ENCODE measurements at regions not wholly inside any gene's neighbourhood (a gene's known extent, or its start where the extent isn't known, plus 50 kb on each side); places are given as distances from the start of the nearest gene placed in this dataset.

DNA sequence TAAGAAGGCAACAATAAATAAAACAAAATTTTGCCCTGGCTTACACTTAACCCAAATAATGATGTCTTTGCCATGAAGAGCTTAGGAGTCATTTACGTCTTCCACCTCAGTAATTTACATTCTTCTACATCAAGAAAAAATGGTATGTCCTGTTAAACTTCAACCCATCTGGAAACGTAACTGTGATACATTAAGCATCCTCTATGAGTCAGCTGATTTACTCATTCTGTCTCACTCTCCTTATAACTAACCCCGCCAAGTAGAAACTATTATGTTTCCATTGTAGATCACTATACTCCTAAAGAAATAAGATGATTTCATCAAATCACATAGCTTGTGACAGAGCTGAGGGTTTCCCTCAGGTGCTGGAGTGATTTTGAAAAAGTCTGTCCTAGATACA lies 330.7 kb downstream of the CDC14C start:
- DNase-seq: no peak

DNA sequence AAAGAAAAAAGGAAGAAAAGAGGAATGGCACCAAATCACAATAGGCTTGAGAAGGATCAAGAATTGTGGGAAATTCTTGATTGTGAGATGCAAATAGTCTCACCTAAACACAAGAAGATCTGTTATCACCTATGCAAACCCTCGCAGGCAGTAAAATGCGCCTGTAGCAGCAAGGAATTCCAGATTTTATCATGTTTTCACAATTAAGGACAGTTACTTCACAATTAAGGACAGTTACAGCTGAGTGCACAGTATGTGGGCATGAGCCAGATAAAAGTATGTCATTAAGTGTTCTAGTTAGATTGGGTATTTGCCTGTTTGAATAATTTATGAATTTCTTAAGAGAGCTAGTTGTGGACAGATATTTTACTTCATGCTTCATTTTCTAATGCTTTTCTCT lies 336.2 kb downstream of the CDC14C start:
- DNase-seq: no peak

DNA sequence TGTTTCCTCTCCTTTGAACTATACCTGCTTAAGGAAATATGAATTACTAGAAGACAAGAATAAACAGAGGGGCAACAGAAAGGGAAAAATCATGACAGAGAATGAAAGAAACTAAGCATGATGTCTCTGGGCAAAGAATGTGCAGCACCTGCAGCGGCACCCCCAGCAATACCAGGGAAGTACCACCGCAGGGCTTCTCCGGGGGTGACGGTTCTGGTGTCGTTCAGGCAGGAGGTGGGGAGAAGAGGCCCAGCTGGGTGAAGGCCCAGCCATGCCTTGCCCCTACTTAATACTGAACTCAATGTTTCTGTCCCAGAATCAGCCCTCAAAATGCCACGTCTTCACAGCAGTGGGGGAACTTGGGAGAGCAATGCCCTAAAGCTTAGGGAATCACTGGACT lies 337.6 kb downstream of the CDC14C start:
- no peak for DNase-seq

DNA sequence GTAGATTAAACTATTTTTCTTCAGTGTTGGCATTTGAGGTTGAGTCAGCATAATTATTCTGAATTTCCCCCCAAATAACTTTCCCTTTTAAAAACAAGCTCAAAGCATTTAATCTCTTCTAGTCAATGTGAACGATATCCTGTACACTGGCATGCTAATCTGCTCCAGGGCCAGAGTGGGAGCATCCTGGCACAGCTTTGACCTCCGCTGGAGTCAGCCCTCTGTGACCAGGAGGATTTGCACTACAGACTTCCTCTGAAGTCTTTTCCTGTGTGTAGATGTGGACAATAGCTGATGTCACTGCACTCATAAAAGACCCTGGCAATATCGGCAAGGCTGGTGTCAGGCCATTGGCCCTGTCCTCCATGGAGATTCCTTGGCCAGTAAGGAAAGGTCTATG lies 340.2 kb downstream of the CDC14C start:
- no peak for DNase-seq

DNA sequence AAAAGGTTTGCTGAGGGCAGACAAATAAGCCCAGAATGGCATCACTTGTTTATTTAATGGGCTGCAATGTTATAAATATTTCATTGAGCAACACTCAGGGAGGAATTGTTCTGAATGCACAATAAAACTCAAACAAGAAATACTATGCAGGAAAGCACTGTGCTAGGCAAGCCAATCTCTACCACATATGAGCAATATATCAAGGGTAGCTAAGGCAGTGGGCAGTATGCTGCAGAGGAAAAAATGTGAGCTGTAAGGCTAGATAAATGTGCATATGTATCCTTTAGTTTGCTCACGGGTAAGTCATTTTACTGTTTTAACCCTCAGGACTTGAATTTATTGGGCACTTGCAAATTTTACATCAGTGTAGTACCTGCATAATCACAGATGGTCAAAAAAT lies 349.6 kb downstream of the CDC14C start:
- DNase-seq: no peak

DNA sequence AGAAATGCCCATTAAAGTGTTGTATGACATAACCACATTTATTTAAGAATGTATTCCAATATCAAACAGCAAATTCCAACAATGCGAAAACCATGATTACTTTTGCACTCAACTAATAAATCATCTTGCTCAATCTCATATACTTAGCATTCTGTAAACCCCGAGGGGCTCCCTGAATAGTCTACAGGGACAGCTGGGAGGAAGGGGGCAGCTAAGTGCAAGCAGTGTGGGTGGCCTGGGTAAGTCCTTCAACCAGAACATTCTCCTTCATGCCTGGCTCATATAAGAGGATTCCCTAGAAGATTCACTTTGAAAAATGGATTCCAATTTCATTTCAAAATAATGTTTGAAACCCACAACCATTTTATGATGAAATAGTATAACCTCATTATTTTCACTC lies 355.5 kb downstream of the CDC14C start:
- DNase-seq: no peak

DNA sequence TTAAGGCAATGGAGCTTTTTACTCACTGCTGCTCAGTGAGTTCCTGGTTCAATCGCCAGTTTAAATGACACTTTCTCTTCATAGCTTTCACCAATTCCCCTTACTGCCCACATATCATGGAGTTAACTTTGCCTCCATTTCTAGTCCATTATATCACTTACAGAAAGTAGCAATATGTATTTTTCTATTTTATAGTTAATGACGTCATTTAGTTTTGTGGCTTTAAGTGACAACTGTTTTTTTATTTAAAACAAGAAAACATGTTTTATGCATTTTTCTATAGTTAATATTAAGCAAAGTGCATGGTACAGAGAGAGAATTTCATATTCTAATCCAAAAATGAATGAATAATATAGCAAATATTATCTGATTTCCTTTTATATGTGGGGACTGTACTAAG lies 363.3 kb downstream of the CDC14C start:
- no peak for DNase-seq

DNA sequence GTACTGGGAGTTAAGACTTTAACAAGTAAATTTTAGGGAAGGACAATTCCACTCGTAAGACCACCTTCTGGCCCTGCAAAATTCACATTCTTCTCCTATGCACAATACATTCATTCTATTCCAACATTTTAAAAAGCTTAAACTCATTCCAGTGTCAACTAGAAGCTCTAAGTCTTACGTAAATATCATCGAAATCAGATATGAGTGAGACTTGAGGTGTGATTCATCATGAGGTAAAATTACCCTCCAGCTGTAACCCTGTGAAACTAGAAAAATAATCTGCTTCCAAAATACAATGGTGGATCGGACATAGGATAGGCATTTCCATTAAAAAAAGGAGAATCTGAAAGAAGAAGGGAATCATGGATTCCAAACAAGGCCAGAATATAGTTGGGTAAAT lies 370.3 kb downstream of the CDC14C start:
- no peak for DNase-seq

DNA sequence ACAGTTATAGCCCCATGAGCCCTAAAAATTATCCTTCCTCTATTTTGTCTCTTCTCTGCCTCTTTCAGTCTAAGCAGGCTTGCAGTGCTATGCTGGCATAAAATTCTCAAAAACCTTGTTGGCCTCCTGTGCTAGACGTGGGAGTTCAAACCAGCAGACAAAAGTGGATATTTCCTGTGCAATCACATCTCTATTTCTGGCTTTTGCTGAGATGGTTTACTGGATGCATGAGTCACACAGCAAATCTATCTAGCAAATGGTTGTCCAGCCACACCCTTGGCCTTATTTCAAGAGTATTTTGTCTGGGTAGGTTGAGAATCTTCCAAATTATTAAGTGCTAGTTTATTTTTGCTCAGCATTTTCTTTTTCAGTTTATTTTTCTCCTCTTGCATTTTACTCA lies 370.8 kb downstream of the CDC14C start:
- no peak for DNase-seq

DNA sequence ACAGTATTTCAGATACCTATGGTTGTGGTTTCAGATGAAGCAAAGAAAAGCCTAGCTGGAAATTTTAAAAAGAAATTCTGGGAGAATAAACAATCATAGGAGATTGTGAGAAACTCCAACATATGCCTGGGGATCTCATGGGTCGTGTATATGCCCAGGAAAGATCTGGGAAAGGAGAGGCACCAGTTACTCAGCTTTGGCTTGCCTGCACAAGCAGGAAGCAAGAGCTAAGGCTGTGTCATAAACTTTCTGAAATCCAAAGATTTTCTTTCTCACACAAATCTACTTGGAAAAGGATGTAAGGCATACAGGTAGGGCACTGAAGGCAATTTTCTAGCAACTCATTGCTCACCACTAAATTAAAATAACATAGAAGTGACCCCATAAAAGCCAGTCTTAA lies 373.6 kb downstream of the CDC14C start:
- no peak for DNase-seq

DNA sequence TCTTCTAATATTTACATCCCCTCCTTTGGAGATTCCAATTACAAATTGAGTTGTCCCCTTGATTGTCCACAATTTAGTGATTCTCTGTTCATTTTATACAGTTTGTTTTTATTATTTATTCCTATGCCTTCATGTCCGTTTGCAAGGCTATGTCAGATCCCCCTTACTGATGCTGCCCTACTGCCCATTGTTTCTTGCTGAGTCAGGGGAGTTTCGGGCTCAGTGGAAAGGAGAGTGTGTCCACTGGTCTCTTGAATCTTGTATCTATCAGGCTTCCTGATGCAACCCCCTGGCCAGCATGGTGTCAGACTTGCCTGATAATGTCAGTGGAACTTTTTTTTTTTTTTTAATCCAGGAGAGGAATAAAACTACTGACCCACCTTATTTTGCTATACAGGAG lies 384.4 kb downstream of the CDC14C start:
- DNase-seq: no peak

DNA sequence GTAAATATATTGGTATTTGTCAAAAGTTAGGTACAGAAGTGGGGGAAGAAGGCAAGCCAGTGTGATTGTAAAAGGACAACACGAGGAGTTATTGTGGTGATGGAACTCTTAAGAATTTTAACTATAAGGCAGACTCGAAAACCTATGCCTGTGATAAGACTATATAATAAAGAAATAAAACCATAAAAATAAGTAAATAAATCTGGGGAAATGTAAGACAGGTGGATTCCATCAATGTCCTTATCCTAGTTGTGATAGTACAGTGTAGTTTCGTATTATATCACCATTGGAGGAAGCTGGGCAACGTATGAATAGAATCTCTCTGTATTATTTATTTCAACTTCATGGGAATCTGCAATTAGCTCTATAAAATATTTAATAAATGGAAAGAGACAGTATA lies 395.7 kb downstream of the CDC14C start:
- no peak for DNase-seq

DNA sequence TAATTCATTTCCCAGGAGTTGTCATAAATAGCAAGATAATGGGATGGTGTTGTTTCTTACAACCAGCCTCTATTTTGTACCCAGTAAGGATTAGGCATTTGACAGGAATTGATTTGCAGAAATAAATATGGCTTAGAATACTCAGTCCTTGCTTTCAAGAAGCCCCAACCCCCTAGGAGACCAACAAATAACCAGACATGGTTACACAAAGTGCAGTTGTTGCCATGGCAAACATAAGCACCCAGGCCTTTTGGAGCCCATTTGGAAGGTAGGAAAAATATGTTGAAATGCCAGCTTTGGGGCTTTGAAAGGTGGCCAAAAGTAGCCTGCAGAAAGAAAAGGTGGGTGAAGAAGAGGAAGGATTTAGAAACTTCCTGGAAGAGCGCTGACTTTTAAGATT lies 397.5 kb downstream of the CDC14C start:
- DNase-seq: no peak

DNA sequence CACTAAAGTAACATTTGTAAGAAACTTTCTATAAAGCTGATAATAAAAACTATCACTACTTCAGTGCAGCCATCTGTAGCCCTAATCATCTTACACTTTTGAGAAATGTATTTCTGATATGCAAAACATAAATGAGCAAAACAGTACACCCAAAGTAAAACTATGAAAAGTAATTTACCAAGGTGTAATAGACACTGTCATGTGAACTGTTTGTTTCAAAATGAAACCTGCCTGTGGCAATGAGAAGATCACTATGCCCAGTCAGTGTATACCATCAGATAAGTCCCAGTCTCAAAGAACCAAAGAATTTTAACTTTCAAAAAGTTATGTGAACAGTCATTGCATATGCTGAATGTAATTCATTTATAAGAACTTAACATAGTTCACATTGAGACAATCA lies 398.1 kb downstream of the CDC14C start:
- DNase-seq: no peak

DNA sequence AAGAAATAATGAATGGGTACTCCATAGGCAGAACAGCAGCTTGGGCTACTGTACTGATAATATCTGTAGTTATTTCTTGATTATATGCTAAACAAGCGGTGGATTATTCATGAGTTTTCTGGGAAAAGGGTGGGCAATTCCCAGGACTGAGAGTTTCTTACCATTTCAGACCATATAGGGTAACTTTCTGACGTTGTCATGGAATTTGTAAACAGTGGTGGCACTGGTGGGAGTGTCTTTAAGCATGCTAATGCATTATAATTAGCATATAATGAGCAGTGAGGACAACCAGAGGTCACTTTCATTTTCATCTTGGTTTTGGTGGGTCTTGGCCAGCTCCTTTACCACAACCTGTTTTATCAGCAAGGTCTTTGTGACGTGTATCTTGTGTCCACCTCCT lies 399.7 kb downstream of the CDC14C start:
- DNase-seq: no peak

DNA sequence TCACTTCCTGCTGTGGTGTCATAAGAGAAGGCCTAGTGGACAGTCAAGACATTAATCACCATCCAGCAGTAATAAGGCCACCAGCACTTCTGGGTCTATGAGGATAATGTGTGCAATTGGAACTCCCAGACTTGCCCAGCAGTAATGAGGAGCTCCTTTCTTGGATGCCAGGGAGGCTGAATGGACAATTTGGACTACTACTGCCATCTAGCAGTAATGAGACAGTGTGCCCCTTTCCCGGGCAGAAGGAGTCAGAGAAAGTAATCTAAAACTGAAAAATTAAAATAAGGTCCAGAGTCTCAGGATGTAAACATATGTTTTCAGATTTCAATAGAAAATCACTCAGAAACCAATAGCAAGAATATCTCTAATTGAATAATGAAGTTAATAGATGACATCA lies 400.4 kb downstream of the CDC14C start:
- DNase-seq: no peak

DNA sequence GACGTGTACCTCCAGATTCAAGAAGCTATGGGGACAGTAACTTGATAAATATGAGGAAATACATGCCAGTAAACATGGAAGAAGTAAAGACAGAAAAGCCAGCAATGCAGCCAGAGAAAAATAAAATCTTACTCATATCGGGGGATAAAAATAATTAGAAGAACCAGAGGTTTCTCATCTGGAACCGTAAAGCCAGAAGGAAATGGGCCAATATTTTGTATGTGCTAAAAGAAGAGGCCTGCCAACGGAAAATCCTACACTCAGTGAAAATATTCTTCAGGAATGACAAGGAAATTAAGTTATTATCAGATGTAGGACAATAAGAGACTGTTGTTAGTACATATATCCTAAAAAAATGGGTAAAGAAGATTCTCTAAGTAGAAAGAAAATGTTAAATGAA lies 401.2 kb downstream of the CDC14C start:
- no peak for DNase-seq

DNA sequence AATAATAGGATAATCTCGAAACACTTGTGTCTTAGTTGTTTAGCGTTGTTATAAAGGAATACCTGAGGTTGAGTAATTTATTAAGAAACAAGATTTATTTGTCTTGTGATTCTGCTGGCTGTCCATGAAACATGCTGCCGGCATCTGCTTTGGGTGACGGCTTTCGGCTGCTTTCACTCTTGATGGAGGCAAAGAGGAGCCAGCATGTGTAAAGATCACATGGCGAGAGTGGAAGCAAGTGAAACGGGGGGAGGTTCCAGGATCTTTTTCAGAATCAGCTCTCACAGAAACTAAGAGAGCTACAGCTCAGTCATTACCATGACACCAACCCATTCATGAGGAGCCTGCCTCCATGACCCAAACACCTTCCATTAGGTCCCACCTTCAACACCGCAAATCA lies 402.8 kb downstream of the CDC14C start:
- DNase-seq: no peak

DNA sequence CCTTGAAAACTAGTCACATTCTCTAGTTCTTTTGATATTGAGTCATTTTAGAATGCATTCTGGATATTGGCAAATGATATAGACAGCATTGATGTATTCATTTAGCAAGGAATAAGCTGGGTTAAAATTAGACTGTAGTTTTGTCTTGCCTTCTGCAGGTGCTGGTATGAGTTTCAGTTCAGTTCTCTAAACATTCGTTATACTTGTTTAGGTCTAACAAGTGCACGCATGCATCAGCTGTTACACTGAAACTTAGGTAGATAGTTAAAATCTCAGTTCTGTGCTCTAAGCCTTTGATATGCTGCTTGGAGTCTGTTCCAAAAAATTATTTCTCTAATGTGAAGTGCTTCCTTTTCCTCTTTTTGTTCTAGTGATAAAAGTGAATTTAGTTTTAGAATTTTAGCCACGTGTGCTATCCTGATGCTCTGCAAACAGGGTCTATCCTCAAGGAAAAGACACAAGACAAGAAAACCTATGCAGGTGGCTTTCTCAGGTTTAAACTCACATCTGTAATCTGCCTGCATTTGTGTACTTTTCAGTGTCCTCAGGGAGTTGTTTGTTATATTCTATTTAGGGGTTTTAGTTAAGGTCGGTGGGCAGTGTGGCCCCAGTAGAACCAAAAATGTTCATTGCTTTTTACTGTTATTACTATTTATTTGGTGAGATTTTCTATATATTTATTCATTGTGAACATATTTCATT lies 409.0 kb downstream of the CDC14C start:
- DNase-seq: no peak

DNA sequence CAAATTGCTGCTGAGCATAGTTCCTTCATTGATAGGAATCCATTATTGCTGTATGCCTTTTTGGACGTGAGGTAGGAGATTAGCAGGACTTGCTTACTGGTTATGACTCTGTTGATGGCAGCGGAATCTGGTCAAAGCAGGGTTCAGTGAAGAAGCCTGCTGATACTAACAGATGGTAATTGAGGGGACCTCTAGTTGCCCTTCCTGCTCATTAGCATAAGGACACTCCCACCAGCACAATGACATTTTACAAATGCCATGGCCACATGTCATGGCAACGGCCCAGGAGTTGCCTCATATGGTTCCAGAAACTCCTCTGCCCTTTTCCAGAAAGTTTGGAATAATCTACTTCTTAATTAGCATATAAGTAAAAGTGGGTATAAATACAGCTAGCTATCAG lies 417.5 kb downstream of the CDC14C start:
- no peak for DNase-seq

DNA sequence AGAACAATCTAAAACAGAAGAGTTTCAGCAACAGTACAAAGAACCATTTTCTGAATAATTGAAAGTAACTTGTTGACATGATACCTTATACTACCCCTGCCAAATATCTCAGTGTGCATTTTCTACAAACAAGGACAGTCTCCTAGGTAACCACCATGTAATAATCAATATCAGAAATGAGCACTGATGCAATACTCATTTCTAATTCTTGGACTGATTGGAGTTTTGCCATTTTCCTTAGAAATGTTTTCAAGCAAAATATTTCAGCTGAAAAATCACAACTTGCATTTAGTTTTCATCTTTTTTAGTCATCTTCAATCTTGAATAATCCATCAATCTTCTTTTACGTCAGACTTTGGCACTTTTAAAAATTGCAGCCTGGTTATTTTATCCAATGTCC lies 420.2 kb downstream of the CDC14C start:
- DNase-seq: no peak

DNA sequence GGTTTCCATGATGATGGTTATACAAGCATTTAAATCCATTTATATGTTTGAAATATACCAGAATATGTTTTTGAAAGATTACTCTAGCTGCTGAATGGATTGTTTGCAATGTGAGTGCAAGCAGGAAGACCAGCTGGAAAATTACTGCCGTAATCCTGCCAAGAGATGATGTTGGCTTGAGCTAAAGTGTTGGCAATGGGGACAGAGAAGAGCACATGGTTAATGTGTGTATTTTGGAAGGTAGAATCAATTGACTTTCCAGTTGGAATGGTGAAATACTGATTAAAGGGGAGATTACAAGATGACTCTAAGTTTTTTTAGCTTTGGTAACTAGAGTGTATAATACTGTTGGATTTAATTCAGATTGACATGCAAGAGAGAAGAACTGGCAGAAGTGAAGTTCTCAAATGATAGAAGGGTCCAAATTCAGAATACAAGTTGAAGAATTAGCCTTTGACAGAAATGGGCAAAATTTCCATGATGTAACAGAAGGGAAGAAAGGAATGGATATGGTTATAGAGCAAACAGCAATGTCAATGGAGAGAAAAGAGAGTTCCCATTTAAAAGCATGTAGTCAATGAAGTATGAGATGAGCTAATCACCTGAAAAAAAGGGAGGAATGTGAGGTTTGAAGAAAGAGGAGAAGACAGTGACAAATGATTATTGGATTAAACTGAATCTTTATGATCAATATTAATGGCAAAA lies 422.0 kb downstream of the CDC14C start:
- DNase-seq: no peak

DNA sequence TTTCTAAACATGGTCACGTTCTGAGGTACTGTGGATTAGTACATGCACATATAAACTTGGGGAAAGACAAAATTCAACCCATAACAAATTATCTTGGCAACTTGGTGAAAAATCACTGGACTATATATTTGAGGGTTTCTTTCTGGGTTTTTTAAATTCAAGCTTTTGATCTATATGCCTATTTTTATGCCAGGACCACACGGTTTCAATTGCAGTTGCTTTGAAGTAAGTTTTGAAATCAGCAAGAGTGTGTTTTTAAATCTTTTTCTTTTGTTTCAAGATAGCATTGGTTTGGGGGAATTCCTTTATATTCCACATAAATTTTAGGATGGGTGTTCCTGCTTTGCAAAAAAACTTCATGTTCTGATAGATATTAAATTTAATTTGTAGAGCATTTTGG lies 406.4 kb upstream of the VWC2 start:
- DNase-seq: no peak

DNA sequence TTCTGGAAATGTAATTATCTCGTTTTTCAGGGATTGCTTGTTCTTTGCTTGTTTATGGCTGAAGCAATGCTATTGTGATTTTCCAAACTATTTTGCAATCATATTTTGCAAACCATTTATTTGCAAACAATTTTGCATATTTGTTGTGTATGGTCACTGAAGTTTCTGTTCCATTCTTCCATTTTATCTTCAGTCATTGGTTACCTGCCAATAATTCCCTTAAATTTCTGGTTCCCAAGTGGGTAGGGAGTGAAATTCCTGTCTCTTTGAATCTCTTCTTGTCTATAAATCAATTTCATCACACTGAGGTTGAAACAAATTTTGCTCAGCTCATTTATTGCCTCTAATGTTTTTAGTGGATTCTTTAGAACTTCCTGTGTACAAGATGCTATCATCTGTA lies 401.7 kb upstream of the VWC2 start:
- DNase-seq: no peak

All from renal pelvis (tissue), 1 donor.